ENCODE measurements at regions not wholly inside any gene's neighbourhood (a gene's known extent, or its start where the extent isn't known, plus 50 kb on each side); places are given as distances from the start of the nearest gene placed in this dataset.

DNA sequence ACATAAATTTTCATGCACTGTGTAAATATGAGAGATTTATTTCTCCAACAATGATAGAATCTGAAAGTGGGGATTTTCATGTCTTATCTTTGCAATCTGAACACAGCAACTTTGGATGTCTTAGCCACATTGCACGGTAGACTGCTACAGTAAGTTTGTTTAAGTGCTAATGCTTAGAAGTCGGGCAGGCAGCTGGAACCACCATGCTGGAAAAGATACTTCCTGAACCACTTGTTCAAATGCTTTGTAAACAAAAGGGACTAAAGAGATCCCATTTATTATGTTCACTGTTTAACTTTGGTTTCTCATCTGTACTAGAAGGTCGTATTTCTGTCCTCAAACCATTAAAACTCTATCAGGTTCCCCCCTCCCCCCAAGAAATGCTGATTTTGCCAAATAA is 555.9 kb upstream of the DIPK2B start:
- TF ChIP-seq POLR2AphosphoS5 (IDR thresholded peaks at IDR 0.05; ENCODE audit: low read depth, low read length): no peak
- no peak for TF ChIP-seq TAF1 (IDR thresholded peaks at IDR 0.05; ENCODE audit: low read depth, low read length)
- TF ChIP-seq POLR2A (IDR thresholded peaks at IDR 0.05; ENCODE audit: low read depth, low read length): no peak
- TF ChIP-seq SPI1 (IDR thresholded peaks at IDR 0.05; ENCODE audit: low read depth, low read length): no peak
- peak; percentile 53 for TF ChIP-seq PAX5 (IDR thresholded peaks at IDR 0.05; ENCODE audit: insufficient read depth, low read length, severe bottlenecking)
- TF ChIP-seq POU2F2 (IDR thresholded peaks at IDR 0.05; ENCODE audit: low read depth, low read length): no peak
